HG03469 (cell line): ENCODE measurements at regions not wholly inside any gene's neighbourhood (a gene's known extent, or its start where the extent isn't known, plus 50 kb on each side); places are given as distances from the start of the nearest gene placed in this dataset.

Experiments used
- ATAC-seq: cut with Tn5 transposase; IDR thresholded peaks from one replicate; pipeline ENCODE4 v1.9.1; 2021; ENCODE audit warnings: mild to moderate bottlenecking, moderate library complexity, moderate number of reproducible peaks; ENCODE audit not compliant: unreplicated experiment

DNA sequence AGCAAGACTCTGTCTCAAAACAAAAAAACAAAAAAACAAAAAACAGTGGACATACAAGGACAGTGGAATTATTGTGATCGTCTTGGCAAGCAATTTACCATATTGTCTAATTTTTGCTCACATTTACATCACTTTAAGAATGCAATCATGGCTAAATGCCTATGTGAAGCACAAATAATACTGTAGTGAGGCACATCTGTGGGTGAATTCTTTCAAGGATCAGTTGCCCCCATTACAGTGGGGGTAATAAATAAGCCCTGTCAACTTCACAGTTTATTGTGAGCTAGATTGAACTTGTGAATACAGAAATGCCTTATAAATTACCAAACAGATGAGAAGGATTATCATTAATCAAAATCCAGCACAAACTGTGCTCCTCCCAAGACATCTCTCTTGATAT lies 150.2 kb upstream of the PAPPA start:
- ATAC-seq: no peak

DNA sequence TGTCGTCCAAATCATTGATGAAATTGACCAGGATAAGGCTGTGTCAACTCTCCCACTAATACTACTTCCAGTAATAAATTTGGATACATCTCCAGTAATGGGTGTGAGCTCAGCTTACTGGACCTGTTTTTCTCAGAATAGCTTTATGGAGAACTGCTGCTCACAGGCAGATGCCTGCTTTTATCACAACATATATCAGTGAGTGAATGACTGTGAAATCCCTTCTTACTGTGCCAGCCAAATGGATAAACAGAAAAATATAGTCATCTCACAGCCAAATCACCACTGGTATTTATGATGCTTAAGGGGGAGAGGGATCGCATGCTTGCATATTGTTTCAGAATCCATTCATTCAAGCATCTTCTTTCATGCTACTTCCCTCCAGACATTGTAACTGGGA lies 148.4 kb upstream of the PAPPA start:
- ATAC-seq: no peak

DNA sequence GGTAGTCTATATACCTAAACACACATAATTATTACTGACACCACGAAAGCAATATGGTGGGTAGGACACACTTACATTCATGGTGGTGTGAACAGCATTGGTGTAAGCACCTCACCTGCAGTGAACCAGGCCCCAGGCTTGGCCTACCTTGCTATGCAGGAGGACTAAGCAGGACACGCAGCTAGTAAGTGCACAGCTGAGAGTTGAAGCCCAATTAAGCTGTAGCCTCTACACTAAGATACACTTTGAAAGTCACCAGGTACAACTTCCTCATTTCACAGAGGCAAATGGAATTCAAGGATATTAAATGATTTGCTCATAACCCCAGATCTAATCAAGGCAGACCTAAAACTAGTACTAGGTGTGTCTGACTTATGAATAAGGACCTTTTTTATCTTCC lies 145.8 kb upstream of the PAPPA start:
- no peak for ATAC-seq

DNA sequence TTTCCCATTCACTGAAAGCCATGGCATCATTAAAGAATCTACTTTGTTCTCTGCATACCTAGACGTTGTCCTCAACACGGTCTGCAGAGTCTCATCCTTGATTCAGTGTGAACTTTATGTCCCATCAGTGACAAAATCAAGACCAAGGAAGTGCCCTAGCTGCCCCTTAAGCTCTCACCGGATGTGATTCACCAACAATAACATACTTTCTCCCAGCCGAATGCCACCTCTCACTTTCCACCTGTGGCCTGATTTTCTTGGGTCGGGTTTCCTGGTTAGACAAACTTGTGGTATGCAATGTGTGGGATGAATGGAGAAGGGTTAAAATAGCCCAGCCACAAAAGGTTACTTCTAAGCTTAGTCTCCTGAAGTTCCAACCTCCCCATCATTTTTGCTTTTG lies 145.3 kb upstream of the PAPPA start:
- no peak for ATAC-seq

DNA sequence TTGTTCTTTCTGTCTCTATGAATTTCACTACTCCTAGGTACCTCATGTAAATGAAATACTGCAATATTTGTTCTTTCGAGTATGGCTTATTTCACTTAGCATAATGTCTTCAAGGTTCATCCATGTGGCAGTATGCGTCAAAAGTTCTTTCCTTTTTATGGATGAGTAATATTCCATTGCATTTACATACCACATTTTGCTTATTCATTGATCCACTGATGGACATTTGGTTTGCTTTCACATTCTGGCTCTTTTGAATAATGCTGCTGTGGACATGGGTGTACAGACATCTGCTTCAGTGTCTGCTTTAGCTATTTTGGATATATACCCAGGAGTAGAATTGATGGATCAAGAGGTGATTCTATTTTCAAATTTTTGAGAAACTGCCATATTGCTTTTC lies 144.2 kb upstream of the PAPPA start:
- no peak for ATAC-seq

DNA sequence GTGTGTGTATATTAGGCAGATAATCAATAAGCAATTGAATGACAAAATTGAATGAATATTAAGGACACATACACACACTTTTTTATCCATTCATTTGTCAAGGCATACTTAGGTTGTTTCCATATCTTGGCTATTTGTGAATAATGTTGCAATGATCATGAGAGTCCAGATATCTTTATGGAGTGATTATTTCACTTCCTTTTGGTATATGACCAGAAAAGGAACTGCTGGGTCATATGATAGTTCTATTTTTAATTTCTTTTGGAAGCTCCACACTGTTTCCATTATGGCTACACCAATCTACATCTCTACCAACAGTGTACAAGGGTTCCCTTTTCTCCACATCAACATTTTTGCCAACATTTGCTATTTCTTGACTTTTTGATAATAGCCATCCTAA lies 137.7 kb upstream of the PAPPA start:
- ATAC-seq: no peak

DNA sequence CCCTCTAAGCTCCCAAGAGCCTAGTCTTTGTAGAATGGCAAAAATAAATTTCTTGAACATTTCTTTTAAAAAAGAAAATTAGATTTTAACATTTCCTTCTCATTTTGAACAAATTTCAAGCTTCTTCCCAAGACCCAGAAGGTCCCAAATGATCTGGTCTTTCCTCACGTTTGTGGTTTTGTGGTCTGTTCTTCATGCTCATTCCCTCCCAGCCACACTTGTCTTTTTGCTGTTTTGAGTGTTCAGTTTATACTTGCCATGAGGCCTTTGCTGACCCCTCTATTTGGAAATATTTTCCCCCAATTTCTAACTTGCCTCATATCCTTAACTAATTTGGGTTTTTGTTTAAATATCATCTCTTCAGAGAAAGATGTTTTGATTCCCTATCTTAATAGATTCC lies 133.4 kb upstream of the PAPPA start:
- no peak for ATAC-seq

DNA sequence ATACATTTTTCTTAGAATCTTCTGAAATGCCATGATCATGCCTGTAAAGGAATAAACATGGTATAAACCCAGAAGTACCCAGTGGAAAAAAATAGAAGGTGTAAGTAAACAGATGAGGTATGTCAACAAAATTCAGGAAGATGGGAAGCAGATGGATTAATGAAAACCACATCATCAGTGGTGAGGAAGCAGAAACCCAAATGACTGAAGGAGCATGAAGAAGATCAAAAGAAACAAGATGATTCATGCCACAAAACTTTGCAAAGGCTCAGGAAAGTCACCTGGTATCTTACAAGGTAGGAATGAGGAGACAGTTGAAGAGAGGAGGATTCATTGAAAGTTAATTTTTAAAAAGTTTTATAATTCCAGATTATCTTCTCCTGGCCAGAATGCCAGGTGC lies 132.8 kb upstream of the PAPPA start:
- ATAC-seq: no peak

DNA sequence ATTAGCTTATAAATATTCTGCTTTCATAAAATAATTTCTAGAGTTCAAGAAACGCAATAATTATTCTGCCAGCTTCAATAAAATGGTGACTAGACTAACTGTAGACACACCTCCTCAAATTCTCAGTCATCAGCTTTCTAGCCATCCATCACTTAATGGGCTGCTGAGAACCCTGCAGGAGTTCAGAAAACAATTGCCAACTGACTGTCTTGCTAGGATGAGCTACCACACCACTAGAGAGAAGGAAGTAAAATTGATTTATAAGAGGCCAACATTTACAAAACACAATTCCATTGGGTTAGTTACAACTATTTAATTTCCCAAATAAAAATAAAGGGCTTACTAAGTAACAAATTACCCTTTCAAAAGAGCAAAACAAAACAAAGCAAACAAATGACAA lies 126.5 kb upstream of the PAPPA start:
- ATAC-seq: no peak

DNA sequence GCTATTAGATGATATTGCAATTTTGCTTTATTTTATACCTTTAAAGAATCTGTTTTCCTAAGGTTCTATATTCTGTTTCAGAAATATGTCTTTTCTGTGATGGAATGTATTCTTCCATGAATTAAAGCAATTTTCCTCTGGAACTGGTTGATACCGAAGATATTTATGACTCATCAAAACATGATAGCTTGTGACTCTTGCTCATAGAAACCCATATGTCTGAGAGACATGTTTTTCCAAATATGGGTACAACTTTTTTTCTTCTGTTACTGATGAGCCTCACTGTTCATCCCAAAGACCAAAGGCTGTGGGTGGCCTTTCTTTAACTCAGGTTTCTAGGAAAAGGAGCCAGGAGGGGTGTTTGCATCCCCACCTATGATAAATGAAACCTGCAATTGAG lies 126.1 kb upstream of the PAPPA start:
- ATAC-seq: no peak

DNA sequence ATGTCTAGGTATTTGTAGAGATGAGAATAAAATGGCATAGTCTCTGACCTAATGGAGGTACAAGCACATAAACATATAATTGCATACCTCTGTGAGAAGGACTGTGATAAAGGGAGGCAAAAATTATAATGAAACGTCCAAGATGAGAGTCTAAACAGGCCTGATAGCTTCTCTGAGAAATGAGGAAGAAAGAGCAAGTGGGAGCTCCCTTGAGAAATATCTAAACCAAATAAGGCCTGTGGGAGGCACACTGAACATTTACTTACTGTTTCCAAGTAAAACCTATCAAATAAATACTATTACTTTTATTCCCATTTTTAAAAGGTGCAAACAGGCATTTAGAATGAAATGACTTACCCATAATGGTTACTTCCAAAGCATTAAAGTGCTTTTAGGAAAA lies 125.6 kb upstream of the PAPPA start:
- ATAC-seq: no peak

DNA sequence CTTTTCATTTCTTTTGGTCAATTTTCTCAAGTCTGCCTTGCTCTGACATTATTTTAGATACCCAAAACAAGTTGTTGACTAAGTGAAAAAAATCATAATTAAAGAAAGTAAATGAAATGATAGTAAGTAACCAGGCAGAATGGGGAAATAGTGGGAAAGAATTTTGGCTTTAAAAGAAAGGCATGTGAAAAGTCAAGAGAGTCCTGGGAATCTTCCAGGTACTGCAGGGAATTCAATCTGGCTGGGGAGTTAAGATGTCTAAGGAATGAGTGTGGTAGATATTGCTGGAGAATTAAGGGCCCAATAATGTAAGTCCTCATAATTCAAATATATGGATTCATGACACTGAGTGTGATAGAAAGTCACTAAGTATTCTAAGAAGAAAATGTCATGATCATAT lies 123.1 kb upstream of the PAPPA start:
- ATAC-seq: no peak

DNA sequence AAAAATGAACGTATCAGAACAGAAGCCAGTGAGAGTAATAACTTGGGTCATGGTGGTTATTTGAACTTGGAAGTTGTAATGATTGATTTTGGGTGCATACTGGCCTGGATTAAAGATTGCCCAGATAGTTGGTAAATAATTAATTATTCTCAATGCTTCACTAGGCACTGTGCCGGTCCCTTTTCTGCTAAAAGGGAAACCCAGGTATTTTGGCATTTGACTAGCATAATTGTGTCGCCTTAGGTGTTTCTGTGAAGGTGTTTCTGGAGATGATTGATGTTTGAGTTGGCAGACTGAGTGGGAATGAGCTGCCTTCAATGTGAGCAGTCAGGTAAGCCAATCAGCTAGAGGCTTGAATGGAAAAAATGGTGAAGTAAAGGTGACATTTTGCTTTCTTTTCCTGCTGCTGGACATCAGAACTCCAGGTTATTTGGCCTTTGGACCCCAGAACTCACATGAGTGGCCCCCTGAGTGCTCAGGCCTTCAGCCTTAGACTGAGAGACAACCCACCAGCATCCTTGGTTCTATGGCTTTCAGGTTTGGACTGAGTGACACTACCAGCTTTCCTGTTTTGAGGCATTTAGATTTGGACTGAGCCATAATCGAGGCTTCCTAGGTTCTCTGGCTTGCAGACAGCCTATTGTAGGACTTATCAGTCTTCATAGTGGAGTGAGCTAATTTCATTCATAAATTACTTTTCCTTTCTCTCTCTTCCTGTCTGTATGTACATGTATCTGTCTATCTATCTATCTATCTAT lies 120.7 kb upstream of the PAPPA start:
- ATAC-seq: no peak

DNA sequence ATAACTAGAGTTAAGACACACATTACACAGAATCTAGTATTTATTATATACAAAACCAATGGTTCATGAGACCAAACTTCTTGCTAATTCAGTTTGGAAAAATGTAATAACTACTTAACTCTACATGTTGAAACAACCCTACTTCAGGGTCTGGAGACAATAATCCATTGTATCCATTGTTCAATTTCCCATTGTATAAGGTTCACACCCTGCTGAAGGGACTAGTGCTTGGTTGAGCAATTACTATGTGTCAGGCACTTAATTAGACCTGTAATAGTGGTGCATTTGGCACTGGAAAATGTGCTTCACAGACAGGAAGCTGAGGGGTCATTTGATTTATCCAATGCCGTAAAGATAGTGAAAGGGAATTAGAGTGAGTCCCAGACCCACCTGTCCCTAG lies 114.3 kb upstream of the PAPPA start:
- no peak for ATAC-seq

DNA sequence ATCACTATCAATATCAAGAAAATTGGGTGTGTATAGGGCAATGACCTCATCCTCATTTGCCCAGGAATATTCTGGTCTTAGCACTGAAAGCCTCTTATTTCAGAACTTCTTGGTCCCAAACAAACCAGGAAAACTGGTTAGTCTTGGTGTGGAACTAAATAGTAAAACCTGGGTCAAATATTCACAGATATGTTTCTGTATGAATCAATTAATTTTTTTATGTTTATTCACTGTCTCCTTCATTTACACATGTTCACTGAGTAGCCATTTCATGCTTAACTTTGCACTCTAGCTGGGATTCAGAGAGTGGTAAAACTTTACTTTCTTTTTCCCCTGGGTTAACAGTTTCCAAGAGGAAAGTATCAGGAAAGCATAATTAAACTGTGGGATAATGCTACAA lies 113.7 kb upstream of the PAPPA start:
- ATAC-seq: no peak

DNA sequence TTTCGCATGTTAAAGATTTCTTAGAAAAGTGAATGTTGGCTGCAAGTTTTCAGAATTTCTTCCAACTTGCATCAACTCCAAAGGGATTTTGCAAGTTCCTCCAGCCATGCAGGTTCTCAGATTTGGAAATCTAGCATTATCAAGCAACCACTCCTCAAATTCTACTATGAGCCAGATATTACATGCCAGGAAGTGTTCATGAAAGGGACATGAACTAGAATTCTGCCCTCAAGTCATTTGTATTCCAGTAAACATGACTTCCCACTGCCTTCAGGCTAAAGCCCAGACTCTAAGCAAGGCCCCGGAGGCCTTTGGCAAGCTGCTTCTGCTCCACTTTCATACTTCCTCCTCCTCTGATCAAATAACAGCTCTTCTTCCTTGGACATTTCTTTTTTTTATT lies 111.3 kb upstream of the PAPPA start:
- ATAC-seq: no peak

DNA sequence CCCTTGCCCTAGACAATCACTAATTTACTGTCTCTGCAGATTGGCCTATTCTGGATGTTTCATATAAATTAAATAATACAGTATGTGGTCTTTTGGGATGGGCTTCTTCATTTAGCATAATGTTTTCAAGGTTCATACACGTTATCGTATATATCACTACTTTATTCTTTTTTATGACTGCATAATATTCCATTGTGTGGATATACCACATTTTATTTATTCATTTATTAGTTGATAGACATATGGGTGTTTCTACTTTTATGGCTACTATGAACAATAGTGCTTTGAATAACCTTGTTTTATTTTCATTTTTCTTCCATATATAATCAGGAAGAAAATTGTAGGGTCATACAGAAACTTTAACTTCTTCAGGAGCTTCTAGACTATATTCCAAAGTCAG lies 108.5 kb upstream of the PAPPA start:
- ATAC-seq: no peak

DNA sequence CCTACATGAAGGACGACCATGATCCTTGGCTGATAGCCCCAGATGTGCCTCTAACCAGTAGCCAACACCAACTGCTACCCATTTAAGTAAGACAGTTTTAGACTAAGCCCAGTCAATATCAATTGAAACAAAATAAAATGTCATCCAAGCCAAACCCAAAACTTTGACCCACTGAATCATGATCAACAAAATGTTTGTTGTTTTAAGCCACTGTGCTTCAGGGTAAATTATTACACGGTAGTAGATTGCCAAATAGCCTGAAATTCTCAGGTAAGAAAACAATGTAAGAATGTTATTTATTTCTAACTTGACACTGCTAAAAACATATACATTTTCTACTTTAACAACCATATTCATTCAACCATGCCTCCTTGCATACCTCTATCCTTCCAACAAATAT lies 105.5 kb upstream of the PAPPA start:
- no peak for ATAC-seq

DNA sequence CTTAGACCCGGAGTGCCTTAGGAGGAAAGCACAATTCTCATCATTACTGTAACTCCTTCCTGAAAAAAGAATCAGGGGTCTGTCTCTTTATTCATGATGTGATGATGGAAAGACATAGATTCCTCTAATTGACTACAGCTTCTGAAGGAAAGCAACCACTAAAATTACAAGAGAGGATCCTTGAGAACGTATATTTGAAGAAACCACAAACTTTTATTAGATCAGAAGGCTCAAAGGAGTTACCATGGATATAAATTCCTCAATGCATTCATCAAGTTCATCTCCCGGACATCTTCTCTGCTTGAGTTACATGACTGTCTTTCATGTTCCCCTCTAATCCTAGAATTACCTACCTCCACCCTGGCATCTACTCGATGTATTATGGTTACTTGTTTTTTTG lies 104.1 kb upstream of the PAPPA start:
- ATAC-seq: no peak

DNA sequence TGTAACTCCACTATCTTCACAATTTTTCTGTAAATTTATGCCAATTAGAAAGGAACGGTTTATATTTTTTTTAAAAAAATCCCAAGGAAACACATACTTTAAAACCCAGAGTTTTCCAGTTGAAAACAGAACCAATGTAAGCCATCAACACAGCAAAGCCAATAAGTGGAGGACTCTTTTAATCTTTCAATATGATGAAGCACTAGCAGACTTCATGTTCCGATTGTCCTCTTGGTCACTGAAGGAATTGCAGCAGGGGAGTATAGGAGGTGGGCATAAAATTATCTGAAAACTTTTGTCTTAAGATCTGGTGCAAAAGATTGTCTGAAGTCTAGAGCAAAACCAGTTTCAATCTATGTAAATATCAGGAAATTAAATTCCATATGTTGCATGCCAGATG lies 102.1 kb upstream of the PAPPA start:
- no peak for ATAC-seq

DNA sequence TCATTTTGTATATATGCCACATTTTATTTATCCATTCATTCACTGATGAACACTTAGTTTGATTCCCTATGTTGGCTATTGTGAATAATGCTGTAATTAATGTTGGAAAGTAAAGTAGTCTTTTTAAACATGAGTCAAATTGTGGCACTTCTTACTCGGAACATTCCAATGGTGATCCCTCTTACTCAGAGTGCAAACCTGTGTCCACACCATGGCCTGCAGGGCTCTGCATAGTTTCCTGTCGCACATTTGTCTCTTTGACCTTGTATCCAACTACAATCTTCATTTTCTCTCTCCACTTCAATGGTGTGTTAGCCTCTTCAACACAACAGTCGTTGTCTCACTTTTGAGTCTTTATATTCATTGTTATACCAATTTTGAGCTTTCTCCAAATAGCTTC lies 98.1 kb upstream of the PAPPA start:
- no peak for ATAC-seq

DNA sequence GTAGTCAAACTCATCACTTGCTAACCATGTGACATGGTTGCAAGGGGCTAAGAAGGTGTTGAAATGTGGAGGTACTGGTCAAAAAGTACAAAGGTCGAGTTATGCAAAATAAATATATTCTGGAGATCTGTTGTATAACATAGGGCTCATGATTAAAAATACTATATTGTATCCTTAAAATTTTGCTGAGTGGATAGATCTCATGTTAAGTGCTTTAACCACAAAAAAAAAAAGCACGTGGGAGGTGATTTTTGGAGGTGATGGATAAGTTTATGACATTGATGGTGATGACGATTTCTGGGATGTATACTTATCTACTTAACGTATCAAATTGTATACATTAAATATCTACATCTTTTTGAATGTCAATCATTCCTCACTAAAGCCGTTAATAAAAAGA lies 96.2 kb upstream of the PAPPA start:
- no peak for ATAC-seq

DNA sequence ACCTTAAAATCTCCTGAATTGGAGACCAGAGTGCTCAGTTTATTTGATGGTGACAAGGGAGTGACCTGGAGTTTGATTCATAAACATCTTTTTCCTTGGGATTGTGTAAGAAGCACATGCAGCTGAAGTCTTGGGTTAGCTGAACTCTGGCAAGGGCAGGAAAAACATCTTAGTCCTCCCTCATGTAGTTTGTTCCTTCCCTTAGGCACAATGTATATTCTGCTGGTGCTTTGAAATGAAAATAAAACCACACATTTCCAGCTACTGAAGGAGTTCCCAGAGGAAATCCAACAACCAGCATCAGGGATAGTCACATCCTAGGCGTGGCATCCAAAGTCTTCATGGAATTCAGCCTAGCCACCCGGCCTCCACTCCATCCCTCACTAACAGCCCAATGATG lies 95.2 kb upstream of the PAPPA start:
- ATAC-seq: no peak
